GM12878 (cell line): ENCODE measurements at regions not wholly inside any gene's neighbourhood (a gene's known extent, or its start where the extent isn't known, plus 50 kb on each side); places are given as distances from the start of the nearest gene placed in this dataset.

Experiments used
- ATF2 ChIP-seq: IDR thresholded peaks from 2 replicates; pipeline ENCODE4 v1.6.1; 2012; ENCODE audit warnings: low read length, inconsistent platforms
- BMI1 ChIP-seq: fragments of 450-650 bp; IDR thresholded peaks from 2 replicates; pipeline ENCODE4 v1.6.1; 2016; ENCODE audit warnings: mild to moderate bottlenecking, moderate library complexity, borderline replicate concordance
- DPF2 ChIP-seq: fragments of 450-650 bp; IDR thresholded peaks from 2 replicates; pipeline ENCODE4 v1.6.1; 2017; ENCODE audit warnings: mild to moderate bottlenecking
- E2F4 ChIP-seq: IDR thresholded peaks from 2 replicates; pipeline ENCODE4 v1.6.1; 2012; ENCODE audit warnings: low read depth, low read length, improper control_type of control experiment
- EGR1 ChIP-seq, 2 experiments: IDR thresholded peaks; 1 replicate in 1 of 2; 2 replicates in 1 of 2; pipeline ENCODE4 v1.6.1; 2011 to 2012; ENCODE audit warnings: low read depth in 2 of 2, low read length in 2 of 2, borderline replicate concordance in 1 of 2, mild to moderate bottlenecking in 1 of 2, moderate library complexity in 1 of 2
- EP300 ChIP-seq, 2 experiments: fragments of 150-350 bp in 1 of 2; IDR thresholded peaks; 2 replicates each; pipeline ENCODE4 v1.6.1; 2011 to 2012; ENCODE audit warnings: low read depth in 2 of 2, low read length in 2 of 2, borderline replicate concordance in 1 of 2, improper control_type of control experiment in 1 of 2, inconsistent platforms in 1 of 2; ENCODE audit not compliant: control insufficient read depth in 1 of 2
- IRF3 ChIP-seq: fragments of 450-650 bp; IDR thresholded peaks from 2 replicates; pipeline ENCODE4 v1.6.1; 2014; ENCODE audit warnings: mild to moderate bottlenecking
- MAX ChIP-seq: IDR thresholded peaks from 2 replicates; pipeline ENCODE4 v1.6.1; 2012; ENCODE audit warnings: low read depth, low read length, improper control_type of control experiment
- MYC ChIP-seq: IDR thresholded peaks from 2 replicates; pipeline ENCODE4 v1.6.1; 2011; ENCODE audit warnings: mild to moderate bottlenecking, low read length, moderate library complexity, inconsistent platforms; ENCODE audit not compliant: insufficient read depth, insufficient replicate concordance, insufficient read length, severe bottlenecking
- NR2F1 ChIP-seq: fragments of 450-650 bp; conservative IDR thresholded peaks from 2 replicates; pipeline ENCODE4 v1.6.1; 2017; ENCODE audit warnings: mild to moderate bottlenecking
- NRF1 ChIP-seq: conservative IDR thresholded peaks from 2 replicates; pipeline ENCODE4 v1.6.1; 2011; ENCODE audit warnings: mild to moderate bottlenecking, low read depth, low read length, improper control_type of control experiment
- PKNOX1 ChIP-seq: fragments of 450-650 bp; IDR thresholded peaks from 2 replicates; pipeline ENCODE4 v1.6.1; 2016; ENCODE audit warnings: mild to moderate bottlenecking
- POLR2A ChIP-seq: IDR thresholded peaks from 2 replicates; pipeline ENCODE4 v1.6.1; 2011; ENCODE audit warnings: low read depth, mild to moderate bottlenecking, low read length
- PRDM15 ChIP-seq: fragments of 450-650 bp; formaldehyde crosslinking; IDR thresholded peaks from 2 replicates; pipeline ENCODE4 v1.4.0; 2020; ENCODE audit warnings: mild to moderate bottlenecking, moderate library complexity
- RAD21 ChIP-seq: IDR thresholded peaks from 2 replicates; pipeline ENCODE4 v1.6.1; 2011; ENCODE audit warnings: mild to moderate bottlenecking, low read depth, low read length, moderate library complexity; ENCODE audit not compliant: insufficient read depth
- RUNX3 ChIP-seq: IDR thresholded peaks from 2 replicates; pipeline ENCODE4 v1.6.1; 2012; ENCODE audit warnings: low read length, inconsistent platforms
- SPI1 ChIP-seq: IDR thresholded peaks from 2 replicates; pipeline ENCODE4 v1.6.1; 2011; ENCODE audit warnings: low read depth, mild to moderate bottlenecking, low read length, moderate library complexity, borderline replicate concordance; ENCODE audit not compliant: insufficient read depth
- TBL1XR1 ChIP-seq: IDR thresholded peaks from 2 replicates; pipeline ENCODE4 v1.6.1; 2012; ENCODE audit warnings: low read depth, low read length, improper control_type of control experiment
- YY1 ChIP-seq: IDR thresholded peaks from 2 replicates; pipeline ENCODE4 v1.6.1; 2011; ENCODE audit warnings: low read depth, mild to moderate bottlenecking, low read length
- ZNF24 ChIP-seq: fragments of 450-650 bp; IDR thresholded peaks from 2 replicates; pipeline ENCODE4 v1.6.1; 2017; ENCODE audit warnings: antibody characterized with exemption, mild to moderate bottlenecking
- ZSCAN29 ChIP-seq: fragments of 450-650 bp; IDR thresholded peaks from 2 replicates; pipeline ENCODE4 v1.6.1; 2017; ENCODE audit warnings: mild to moderate bottlenecking, moderate library complexity
- ZZZ3 ChIP-seq: IDR thresholded peaks from 2 replicates; pipeline ENCODE4 v1.6.1; 2011; ENCODE audit warnings: low read depth; ENCODE audit not compliant: control insufficient read depth, insufficient read length

GRCh38 chr12:107903341-107904061, 129.0 kb downstream of the ASCL4 start (continued):
- 0 out of 2 replicates have a peak, but pooled peaks have one; percentile 10 for TF ChIP-seq ZNF24
- TF ChIP-seq BMI1, result no peak
- TF ChIP-seq EGR1 (IDR thresholded peaks at IDR 0.05; ENCODE audit: borderline replicate concordance in 1 of 2, low read depth in 2 of 2, low read length in 2 of 2), result peak in 1 of 2 experiments; percentile 71; a peak in 2 of 3 replicates
- TF ChIP-seq NR2F1, result 0 out of 2 replicates have a peak, but pooled peaks have one; percentile 19
- peak; percentile 40 for TF ChIP-seq MYC
- TF ChIP-seq PKNOX1, result no peak
- no peak for TF ChIP-seq EP300 (IDR thresholded peaks at IDR 0.05; ENCODE audit: borderline replicate concordance in 1 of 2, control insufficient read depth in 1 of 2, low read depth in 2 of 2, low read length in 2 of 2)
- TF ChIP-seq NRF1, result peak; percentile 24; the same call in 1 of the 2 replicates
- TF ChIP-seq MAX, result no peak
- no peak for TF ChIP-seq TBL1XR1
- no peak for TF ChIP-seq ZSCAN29
- TF ChIP-seq PRDM15 (CRISPR knock-in tag), result no peak
- no peak for TF ChIP-seq RUNX3
- 0 out of 2 replicates have a peak, but pooled peaks have one; percentile 19 for TF ChIP-seq IRF3
- no peak for TF ChIP-seq E2F4
- peak; percentile 37; the same call in 1 of the 2 replicates for TF ChIP-seq DPF2
- no peak for TF ChIP-seq RAD21
- TF ChIP-seq POLR2A, result peak; percentile 78
- no peak for TF ChIP-seq ATF2
- TF ChIP-seq YY1, result peak; percentile 44; the same call in 1 of the 2 replicates
- TF ChIP-seq ZZZ3, result no peak
- no peak for TF ChIP-seq SPI1
